A673 (cell line): ENCODE measurements at regions not wholly inside any gene's neighbourhood (a gene's known extent, or its start where the extent isn't known, plus 50 kb on each side); places are given as distances from the start of the nearest gene placed in this dataset.

Source experiments
- BruUV-seq: library from RNA; stranded (reverse); fragments of 400-500 nt; replicated peaks from 2 replicates; lab custom pipeline; 2021; lab: Mats Ljungman, UMichigan
- CTCF ChIA-PET: fragments of 300-600 bp; sonication (Branson Sonifier 250); formaldehyde crosslinking; loops from one replicate; lab custom pipeline; 2022; ENCODE audit warnings: antibody characterized with exemption; lab: Charles Lee
- POLR2A ChIA-PET: fragments of 300-600 bp; sonication (Branson Sonifier 250); formaldehyde crosslinking; loops from one replicate; lab custom pipeline; 2022; ENCODE audit warnings: antibody characterized with exemption; ENCODE audit not compliant: low non-redundant PET; lab: Charles Lee
- DNase-seq: peaks from one replicate; pipeline ENCODE4 v3.0.0-alpha.2; 2015; ENCODE audit warnings: low spot score
- H3K27ac ChIP-seq: fragments of 200-600 bp; sonication (generic); 2 replicates; pipeline ENCODE4 v1.5.1; 2016; ENCODE audit warnings: mixed run types, low read depth, mild to moderate bottlenecking, mixed read lengths, antibody characterized with exemption, low read length; ENCODE audit not compliant: poor library complexity, severe bottlenecking
- H3K27me3 ChIP-seq: fragments of 200-600 bp; sonication (generic); replicated peaks from 2 replicates; pipeline ENCODE4 v1.6.1; 2017; ENCODE audit warnings: mixed run types, low read depth, mild to moderate bottlenecking, mixed read lengths, antibody characterized with exemption, low read length; ENCODE audit not compliant: insufficient read depth, poor library complexity
- H3K36me3 ChIP-seq: fragments of 200-600 bp; sonication (generic); 2 replicates; pipeline ENCODE4 v1.6.1; 2016; ENCODE audit warnings: mixed run types, mild to moderate bottlenecking, mixed read lengths, antibody characterized with exemption, low read length; ENCODE audit not compliant: insufficient read depth, poor library complexity, severe bottlenecking
- H3K4me1 ChIP-seq: fragments of 200-600 bp; sonication (generic); 2 replicates; pipeline ENCODE4 v1.6.1; 2017; ENCODE audit warnings: mixed run types, mild to moderate bottlenecking, mixed read lengths, antibody characterized with exemption, low read length; ENCODE audit not compliant: insufficient read depth, poor library complexity, severe bottlenecking
- H3K4me3 ChIP-seq: fragments of 200-600 bp; sonication (generic); 2 replicates; pipeline ENCODE4 v1.5.1; 2016; ENCODE audit warnings: low read depth, mixed run types, mild to moderate bottlenecking, mixed read lengths, low read length; ENCODE audit not compliant: poor library complexity, severe bottlenecking
- H3K9me3 ChIP-seq: fragments of 200-600 bp; sonication (generic); 2 replicates; pipeline ENCODE4 v1.6.1; 2016; ENCODE audit warnings: mixed run types, low read depth, mild to moderate bottlenecking, mixed read lengths, antibody characterized with exemption, low read length; ENCODE audit not compliant: poor library complexity, severe bottlenecking
- EZH2 ChIP-seq: fragments of 200-600 bp; sonication (generic); IDR thresholded peaks from 2 replicates; pipeline ENCODE4 v1.6.1; 2017; ENCODE audit warnings: borderline replicate concordance, low read depth, mild to moderate bottlenecking, mixed read lengths, antibody characterized with exemption, low read length; ENCODE audit not compliant: poor library complexity, severe bottlenecking
- intact Hi-C: fragments of 100-400 bp; cut with micrococcal nuclease; formaldehyde crosslinking; loops from one replicate; pipeline ENCODE4 v1.10.0; 2022; ENCODE audit not compliant: unreplicated experiment
- TF ChIP-seq, protein P1 (sequence below): fragments of 300-800, 200-600 bp; sonication (generic); conservative IDR thresholded peaks from 2 replicates; pipeline ENCODE4 v1.5.1; 2017; ENCODE audit warnings: low read depth, mild to moderate bottlenecking, antibody characterized with exemption, low read length, moderate library complexity, mixed read lengths

DNA sequence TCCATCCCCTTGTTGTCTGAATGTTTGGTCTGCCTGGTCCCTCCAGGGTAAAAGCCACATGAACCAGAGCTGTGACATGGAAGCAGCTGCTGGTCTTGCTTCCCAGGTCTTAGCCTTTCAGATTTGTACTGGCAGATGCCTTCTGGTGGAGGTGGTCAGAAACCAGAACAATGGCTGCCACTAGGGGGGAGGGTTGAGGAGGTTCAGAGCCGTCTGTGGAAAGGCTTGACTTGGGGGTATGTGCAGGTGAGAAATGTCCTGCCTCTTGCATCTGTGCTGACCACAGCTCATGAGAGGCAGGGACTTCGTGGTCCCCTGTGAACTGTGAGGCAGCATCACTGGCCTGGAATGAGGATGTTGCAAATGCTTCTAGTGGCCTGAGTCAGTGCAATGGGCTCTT lies 144.2 kb upstream of the WDR1 start:
- ChIA-PET POLR2A (no interaction called here), CTCF (no interaction called here)
- Histone ChIP-seq H3K27ac (no peak overlapping the region), H3K4me3 (no peak overlapping the region), H3K4me1 (no peaks in the 10 kb centered on the region), H3K27me3 (no peaks in the 10 kb centered on the region), H3K9me3 (no peaks in the 10 kb centered on the region), H3K36me3 (no peaks in the 10 kb centered on the region)
- BruUV-seq = no TSS peak
- TF ChIP-seq, protein P1, sequence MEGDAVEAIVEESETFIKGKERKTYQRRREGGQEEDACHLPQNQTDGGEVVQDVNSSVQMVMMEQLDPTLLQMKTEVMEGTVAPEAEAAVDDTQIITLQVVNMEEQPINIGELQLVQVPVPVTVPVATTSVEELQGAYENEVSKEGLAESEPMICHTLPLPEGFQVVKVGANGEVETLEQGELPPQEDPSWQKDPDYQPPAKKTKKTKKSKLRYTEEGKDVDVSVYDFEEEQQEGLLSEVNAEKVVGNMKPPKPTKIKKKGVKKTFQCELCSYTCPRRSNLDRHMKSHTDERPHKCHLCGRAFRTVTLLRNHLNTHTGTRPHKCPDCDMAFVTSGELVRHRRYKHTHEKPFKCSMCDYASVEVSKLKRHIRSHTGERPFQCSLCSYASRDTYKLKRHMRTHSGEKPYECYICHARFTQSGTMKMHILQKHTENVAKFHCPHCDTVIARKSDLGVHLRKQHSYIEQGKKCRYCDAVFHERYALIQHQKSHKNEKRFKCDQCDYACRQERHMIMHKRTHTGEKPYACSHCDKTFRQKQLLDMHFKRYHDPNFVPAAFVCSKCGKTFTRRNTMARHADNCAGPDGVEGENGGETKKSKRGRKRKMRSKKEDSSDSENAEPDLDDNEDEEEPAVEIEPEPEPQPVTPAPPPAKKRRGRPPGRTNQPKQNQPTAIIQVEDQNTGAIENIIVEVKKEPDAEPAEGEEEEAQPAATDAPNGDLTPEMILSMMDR = no peak
- TF ChIP-seq EZH2 = no peak
- DNase-seq = no peak
- intact Hi-C loops = no loop called here

DNA sequence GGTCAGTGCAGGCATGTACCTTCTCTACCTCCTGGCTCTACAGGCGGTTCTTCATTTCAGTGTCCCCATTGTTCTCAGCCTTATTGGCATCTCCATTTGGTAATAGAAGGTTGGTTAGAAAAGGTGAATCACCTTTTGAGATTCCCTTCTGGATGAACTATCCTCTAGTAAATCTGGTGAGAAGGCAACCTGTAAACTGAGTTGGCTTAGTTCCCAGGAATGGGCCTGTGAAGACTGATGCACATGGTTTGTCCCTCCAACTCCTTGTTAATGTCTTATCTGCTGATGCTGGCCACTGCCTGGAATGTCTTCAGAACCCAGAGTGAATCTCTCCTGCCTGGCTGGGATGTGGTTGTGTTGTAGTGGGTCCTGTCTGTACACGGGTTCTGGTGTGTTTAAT lies 143.4 kb upstream of the WDR1 start:
- BruUV-seq = no TSS peak
- Histone ChIP-seq H3K9me3 (no peaks in the 10 kb centered on the region), H3K36me3 (no peaks in the 10 kb centered on the region), H3K27me3 (no peaks in the 10 kb centered on the region), H3K4me1 (no peaks in the 10 kb centered on the region), H3K27ac (no peak overlapping the region), H3K4me3 (no peak overlapping the region)
- DNase-seq = no peak
- TF ChIP-seq, protein P1 = no peak
- TF ChIP-seq EZH2 = no peak
- ChIA-PET CTCF (no interaction called here), POLR2A (no interaction called here)
- intact Hi-C loops = no loop called here

DNA sequence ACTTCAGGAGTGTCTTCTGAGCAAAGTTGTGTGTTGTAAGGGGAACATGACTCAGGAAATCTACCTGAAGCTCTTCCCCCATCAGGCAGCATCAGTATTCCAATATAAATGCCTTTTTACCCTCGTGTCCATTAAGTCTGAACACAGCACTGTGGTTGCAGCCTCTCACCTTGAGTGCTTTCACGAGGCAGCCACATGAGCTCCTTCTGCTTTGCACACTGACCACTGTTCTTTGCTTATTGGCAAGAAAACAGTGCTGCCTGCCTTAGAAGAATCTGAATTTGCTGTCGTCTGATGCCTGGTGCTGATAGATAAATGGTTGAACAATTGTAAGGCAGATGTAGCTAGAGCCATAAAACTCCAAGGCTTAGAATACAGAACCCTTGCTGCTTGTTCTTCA lies 139.6 kb upstream of the WDR1 start:
- ChIA-PET POLR2A (no interaction called here), CTCF (no interaction called here)
- H3K36me3 ChIP-seq = no peaks in the 10 kb centered on the region
- no TSS peak for BruUV-seq
- H3K27ac ChIP-seq = no peak overlapping the region
- TF ChIP-seq EZH2 = no peak
- TF ChIP-seq, protein P1 = no peak
- H3K4me1 ChIP-seq = no peaks in the 10 kb centered on the region
- H3K4me3 ChIP-seq = no peak overlapping the region
- intact Hi-C loops = no loop called here
- no peak for DNase-seq
- peaks cover 7% of the 10 kb centered on the region for H3K27me3 ChIP-seq
- H3K9me3 ChIP-seq = no peaks in the 10 kb centered on the region
